HG02981 (cell line): ENCODE measurements at regions not wholly inside any gene's neighbourhood (a gene's known extent, or its start where the extent isn't known, plus 50 kb on each side); places are given as distances from the start of the nearest gene placed in this dataset.

Source experiments
- ATAC-seq: cut with Tn5 transposase; IDR thresholded peaks from one replicate; pipeline ENCODE4 v1.9.1; 2021; ENCODE audit warnings: mild to moderate bottlenecking, moderate library complexity; ENCODE audit not compliant: unreplicated experiment

DNA sequence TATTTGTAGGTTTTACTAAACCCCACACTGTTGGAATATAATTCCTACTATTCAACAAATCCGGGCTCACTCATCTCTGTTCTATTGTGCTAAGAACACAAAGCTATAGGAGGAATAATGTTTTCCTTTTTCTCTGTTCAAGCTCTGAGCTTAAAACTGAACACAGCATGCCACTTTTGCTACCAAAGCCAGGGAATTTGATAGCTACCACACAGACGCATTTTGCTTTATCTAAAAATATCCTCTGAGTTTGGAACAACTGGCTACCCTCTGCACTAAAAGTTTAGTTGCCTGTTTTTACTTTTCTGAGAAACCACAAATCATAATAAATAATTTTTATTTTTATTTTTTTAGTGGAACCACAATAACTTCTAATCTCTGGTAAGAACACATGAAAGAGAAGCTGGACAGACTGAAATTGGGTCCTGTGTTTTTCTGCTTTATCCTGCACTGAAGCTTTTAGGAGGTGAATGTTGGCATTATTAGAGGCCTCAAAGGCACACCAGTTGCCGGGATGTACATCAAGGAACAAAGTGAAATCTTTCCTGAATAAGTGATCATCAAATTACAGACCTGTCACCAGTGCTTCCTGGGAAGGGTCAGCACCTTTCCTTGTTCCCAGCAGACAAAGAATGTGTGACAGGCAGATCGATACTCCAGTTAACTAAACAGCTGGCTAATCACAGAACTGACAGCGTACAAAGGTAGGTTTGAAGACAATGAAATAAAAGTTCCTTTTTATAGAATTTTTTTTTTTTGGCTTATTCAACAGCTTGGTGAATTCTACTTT lies 523.2 kb upstream of the TENM4 start:
- no peak for ATAC-seq

DNA sequence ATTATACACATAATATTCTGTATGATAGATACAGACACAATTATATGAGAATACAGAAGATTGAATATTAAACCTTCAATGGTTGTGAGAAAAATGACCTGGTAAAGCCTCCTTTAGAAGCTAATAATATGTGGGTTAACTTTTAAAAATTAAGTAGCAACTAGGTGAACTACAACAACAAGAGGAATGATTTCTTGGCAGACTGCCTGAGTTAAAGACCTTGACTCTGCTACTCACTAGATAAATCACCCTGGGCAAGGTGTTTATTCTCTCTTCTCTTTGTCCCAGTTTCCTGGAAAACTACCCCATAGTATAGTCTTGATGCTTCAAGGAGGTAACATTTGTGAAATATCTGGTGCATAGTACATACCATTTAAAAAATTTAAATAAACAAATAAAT lies 519.6 kb upstream of the TENM4 start:
- no peak for ATAC-seq

- no peak for ATAC-seq
Observed at GRCh38 chr11:79959318-79959717, 518.5 kb upstream of the TENM4 start.

DNA sequence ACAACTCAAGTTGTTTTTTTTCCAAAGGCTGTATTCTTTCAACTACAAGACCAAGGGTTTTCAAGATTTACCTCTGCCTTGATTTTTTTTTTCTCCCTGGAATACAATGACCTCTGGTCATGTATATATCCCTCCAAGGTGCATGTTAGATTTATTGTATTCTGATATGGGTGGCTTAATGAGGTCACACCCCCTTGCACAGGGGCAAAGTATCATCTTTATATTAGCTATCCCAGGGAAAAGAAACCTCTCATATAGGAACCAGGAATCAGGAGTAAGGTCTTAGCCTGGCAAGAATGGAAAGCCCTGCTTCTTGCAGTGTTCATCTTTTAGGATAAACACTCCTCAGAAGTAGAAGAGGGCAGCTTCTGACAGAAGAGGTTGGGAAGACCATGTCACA lies 516.9 kb upstream of the TENM4 start:
- ATAC-seq: no peak

- ATAC-seq: no peak
Observed at GRCh38 chr11:79956061-79956460, 515.2 kb upstream of the TENM4 start.

GRCh38 chr11:79953629-79954028 lies 512.8 kb upstream of the TENM4 start:
- ATAC-seq: no peak

DNA sequence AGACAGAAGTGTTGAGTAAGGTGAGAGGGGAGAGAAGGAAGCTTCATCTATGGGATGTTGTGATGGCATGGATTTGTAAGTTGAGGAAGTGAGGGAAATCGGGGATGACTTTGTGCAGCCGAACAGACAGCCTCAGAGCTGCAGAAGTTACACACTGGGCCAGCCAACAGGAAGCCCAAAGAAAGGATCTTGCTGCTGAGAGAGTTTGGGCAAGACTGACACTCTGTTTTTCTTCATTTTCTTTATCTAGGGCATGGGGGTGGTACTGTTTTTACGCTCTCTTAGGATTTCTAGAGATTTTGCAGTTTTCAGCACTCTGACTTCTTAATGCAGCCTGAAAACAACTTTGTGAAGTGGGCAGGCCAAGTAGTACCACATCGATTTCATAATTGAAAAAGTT lies 509.9 kb upstream of the TENM4 start:
- ATAC-seq: no peak

GRCh38 chr11:79950172-79950571 lies 509.3 kb upstream of the TENM4 start:
- ATAC-seq: no peak

GRCh38 chr11:79949574-79949973 lies 508.7 kb upstream of the TENM4 start:
- no peak for ATAC-seq

GRCh38 chr11:79942646-79943045 lies 501.8 kb upstream of the TENM4 start:
- no peak for ATAC-seq

DNA sequence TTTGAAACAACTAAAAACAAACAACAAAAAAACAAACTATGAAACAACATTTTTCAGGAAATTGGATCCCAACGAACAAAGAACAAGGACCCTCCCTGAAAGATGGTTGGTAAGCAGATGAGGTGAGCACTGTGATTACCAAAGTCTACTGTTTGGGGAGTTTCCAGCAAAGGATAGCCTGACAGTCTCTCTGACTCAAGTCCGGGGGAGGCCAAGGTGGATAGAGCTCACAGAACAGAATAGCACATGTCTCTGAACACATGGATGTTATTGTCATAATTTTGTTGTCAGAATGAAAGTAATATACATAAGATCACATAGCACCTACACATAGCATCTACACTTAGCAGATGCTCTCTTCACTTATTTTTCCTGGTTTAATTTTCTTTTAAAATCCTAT lies 501.3 kb upstream of the TENM4 start:
- no peak for ATAC-seq

DNA sequence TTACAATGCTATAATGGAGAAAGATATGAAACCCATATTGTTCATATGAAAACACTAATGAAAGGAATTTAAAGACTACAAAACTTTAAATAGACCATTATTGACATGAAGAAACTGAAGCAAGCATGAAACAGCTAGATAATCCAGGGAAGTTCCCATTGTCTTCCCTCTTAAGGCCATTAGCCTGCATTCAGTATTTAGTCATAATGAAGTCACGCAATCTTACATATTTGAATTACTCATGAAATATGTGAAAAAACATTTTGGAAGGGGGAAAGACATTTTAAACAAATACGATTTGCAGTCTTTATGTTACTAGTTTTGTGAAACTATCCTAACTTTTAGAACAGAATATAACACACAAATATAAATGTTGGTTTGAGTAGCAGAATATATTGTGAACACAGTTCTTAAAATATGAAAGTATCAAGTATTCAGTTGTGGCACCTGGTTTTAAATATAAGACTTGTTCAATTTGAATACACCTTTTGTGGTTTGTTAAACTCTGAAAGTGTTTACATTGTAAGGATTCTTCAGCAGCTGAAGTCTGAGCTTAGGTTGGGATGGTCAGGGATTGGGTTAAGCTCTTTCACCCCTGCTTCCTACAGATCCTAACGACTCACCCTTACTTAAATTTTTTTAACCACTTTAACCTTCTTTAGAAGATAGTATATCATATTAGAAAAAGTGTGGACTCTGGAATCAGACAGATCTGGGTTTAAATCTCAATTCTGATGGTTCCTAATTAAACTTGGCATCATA lies 500.3 kb upstream of the TENM4 start:
- ATAC-seq: no peak

DNA sequence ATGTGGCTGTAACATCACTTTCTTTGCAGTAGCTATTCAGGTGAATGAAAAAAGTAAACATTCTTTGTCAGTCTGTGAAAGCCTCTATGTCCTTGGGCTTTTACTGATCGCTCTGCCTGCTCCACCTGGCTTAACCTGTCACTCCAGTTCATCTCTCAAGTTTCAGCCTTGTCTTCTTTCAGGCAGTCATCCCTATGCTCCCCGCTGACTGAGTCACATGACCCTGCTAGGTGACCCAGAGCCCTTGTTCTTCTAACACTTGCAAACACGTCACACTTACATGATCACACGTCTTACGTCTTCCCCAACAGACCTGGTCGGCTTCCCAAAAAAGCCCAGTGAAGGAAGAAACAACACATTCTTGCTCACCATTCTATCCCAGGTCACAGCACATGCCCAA lies 499.3 kb upstream of the TENM4 start:
- no peak for ATAC-seq

DNA sequence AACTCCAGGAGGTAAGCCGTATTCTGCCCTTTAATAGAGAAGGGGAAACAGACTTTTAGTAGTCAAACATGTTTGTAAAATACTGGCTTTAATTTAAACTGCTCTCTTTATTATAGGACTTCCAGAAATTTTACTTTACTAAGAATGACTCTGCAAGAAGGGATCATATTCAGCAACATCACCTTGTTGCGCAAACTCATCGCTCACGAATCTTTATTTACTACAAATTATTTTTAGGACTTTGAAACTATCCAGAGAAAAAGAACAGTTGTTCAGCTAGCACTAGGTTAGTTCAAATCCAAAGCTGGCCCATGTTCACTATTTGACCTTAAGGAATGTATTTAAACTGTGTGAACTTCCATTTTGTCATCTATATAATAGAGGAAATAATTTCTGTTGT lies 498.3 kb upstream of the TENM4 start:
- no peak for ATAC-seq

DNA sequence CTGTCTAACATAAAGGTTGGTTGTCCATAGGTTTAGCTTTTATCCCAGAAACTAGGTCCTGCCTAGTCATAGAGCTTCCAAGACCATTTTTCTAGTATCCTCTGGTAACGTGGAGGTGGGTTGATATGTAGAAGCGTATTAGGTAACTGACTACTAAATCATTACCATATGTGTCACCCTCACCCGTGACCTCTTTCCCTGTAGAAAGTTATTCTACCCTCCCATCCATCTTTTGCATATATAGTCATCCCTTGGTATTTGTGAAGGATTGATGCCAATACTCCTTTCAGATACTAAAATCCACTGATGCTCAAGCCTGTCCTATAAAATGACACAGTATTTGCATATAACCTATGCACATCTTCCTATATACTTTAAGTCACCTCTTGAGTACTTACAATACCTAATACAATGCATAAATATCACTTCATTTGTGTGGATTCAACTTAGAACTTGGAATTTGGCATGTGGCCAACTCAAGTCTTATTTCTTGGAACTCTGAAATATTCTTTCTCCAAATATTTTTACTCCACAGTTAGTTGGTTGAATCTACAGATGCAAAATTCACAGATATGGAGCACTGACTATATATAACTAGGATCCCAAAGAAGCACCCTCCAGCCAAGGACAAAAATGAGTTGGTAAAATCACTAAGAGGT lies 497.0 kb upstream of the TENM4 start:
- ATAC-seq: no peak

- no peak for ATAC-seq
Observed at GRCh38 chr11:79932612-79933011, 491.8 kb upstream of the TENM4 start.

GRCh38 chr11:79931692-79932091 lies 490.9 kb upstream of the TENM4 start:
- ATAC-seq: no peak

GRCh38 chr11:79926707-79927106 lies 485.9 kb upstream of the TENM4 start:
- ATAC-seq: no peak

DNA sequence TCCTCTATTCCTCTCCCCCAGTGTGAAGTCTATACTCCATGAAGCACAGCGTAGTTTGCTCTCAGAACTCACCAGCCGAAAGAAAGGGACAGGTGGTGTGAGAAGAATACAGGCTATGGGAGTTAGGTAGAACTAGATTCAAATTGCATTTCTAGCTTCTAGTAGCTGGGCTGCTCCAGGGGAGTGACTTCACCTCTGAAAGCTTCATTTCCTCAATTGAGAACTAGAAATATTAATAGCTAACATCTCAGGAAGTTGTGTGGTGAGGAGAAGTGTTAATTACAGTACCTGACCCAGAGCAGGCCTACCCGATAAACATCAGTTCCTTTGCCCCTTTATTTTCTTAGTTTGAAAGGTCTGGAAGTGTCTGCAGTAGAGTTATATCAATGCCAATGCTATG lies 484.7 kb upstream of the TENM4 start:
- peak; percentile 98 for ATAC-seq

DNA sequence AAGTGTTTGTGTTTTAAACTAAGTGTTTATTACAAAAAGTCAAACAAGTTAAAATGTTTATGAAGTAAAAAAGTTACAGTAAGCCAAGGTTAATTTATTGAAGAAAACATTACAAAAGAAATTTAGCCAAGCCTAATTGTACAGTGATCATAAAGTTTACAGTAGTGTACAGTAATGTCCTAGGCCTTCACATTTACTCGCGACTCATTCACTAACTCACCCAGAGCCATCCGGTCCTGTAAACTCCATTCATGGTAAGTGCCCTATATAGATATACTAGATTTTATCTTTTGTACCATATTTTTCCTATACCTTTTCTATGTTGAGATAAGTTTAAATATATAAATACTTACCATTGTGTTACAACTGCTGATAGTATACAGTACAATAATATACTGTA lies 481.8 kb upstream of the TENM4 start:
- no peak for ATAC-seq

GRCh38 chr11:79920480-79920879 lies 479.6 kb upstream of the TENM4 start:
- ATAC-seq: no peak

- ATAC-seq: no peak
Observed at GRCh38 chr11:79919350-79919749, 478.5 kb upstream of the TENM4 start.
